Mammary epithelial cell (primary cell): ENCODE measurements at regions not wholly inside any gene's neighbourhood (a gene's known extent, or its start where the extent isn't known, plus 50 kb on each side); places are given as distances from the start of the nearest gene placed in this dataset.
A peak's percentile ranks its signal among the peaks of the same experiment; 100 is the strongest.

Source experiments
- EZH2 ChIP-seq: IDR thresholded peaks from 2 replicates; pipeline ENCODE4 v1.6.1; 2012; ENCODE audit warnings: low read length, inconsistent platforms, borderline replicate concordance
- TF ChIP-seq, protein P1 (sequence below), 2 donors: IDR thresholded peaks in 1 of 2; conservative IDR thresholded peaks in 1 of 2; 2 replicates each; pipeline ENCODE4 v1.5.1; 2011 to 2012; ENCODE audit warnings: inconsistent platforms in 2 of 2, low read length in 2 of 2, mild to moderate bottlenecking in 2 of 2, control low read depth in 1 of 2, low read depth in 1 of 2; ENCODE audit not compliant: insufficient read depth in 1 of 2; ENCODE audit errors: extremely low read depth in 1 of 2

DNA sequence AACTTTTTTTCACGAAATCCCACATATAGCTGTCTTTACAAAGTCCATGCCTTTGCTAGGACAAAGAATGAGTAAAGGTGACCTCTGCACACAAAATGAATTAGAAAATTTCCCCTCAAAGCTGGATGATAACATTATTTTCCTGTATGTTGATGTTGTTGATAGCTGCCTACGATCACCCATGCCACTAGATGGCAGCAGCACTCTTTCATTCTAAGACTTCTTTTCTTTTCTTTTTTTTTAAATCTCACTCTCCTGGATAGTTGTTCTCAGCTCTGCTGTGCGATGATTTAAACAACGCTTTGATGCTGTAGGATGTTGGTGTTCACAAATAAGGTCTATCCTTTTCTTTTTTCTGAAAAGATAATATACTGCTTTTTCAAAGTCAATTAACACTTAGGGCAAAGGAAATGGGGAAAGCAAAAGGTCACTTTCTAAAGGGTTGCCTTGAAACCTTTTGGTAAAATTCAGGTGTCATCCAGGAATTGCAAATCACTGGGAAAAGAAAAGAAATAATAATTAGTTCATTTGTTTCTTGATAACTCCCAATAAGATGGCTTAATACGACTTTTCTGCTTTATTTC, 266.8 kb downstream of the C4orf33 start:
- TF ChIP-seq, protein P1, sequence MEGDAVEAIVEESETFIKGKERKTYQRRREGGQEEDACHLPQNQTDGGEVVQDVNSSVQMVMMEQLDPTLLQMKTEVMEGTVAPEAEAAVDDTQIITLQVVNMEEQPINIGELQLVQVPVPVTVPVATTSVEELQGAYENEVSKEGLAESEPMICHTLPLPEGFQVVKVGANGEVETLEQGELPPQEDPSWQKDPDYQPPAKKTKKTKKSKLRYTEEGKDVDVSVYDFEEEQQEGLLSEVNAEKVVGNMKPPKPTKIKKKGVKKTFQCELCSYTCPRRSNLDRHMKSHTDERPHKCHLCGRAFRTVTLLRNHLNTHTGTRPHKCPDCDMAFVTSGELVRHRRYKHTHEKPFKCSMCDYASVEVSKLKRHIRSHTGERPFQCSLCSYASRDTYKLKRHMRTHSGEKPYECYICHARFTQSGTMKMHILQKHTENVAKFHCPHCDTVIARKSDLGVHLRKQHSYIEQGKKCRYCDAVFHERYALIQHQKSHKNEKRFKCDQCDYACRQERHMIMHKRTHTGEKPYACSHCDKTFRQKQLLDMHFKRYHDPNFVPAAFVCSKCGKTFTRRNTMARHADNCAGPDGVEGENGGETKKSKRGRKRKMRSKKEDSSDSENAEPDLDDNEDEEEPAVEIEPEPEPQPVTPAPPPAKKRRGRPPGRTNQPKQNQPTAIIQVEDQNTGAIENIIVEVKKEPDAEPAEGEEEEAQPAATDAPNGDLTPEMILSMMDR (conservative IDR thresholded peaks at IDR 0.05 in 1 of 2, IDR thresholded peaks at IDR 0.05 in 1 of 2; ENCODE audit: extremely low read depth in 1 of 2, insufficient read depth in 1 of 2, low read depth in 1 of 2, low read length in 2 of 2): peak; percentile 83 to 88
- no peak for TF ChIP-seq EZH2
